ENCODE measurements at regions not wholly inside any gene's neighbourhood (a gene's known extent, or its start where the extent isn't known, plus 50 kb on each side); places are given as distances from the start of the nearest gene placed in this dataset.

DNA sequence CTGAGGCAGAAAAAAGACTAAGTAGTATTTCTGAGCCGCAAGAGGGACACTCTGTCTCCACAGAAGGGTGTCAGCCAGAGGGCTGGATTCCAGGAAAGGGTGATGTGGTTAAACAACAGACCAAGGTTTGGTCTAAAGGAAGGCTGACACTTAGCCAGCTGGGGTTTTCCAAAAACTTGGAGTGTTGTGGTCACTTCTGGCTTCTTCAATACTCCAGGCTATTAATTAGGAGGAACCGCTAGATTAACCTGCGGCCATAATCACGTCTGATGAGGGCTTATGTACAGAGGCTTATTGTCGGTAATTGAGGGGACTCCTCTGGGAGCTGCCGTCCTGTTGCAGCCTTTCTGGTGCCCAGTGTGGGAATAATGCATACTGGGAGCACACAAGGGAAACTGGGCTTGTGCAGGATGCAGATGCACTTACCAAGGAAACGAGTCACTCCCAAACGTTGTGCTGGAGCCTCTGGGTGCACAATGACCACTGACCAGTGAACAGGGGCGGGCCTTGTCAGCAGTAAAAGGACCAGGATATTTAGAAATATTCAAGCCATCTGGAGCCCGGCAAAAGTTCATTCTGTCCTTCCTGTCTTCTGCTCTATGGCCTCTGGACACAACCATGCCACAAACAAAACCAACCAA, 70.2 kb upstream of the TUT7 start:
- DNase-seq (ENCODE audit: low read depth in 2 of 2) = peak in 1 of 2 donors; percentile 59
- Histone ChIP-seq H3K9ac (ENCODE audit: insufficient read depth, low read length) (no peak overlapping the region), H3K4me3 (replicated peaks in 1 of 4; ENCODE audit: control extremely low read depth in 1 of 4, insufficient read depth in 1 of 4, low read depth in 3 of 4, low read length in 4 of 4) (no peak overlapping the region)

DNA sequence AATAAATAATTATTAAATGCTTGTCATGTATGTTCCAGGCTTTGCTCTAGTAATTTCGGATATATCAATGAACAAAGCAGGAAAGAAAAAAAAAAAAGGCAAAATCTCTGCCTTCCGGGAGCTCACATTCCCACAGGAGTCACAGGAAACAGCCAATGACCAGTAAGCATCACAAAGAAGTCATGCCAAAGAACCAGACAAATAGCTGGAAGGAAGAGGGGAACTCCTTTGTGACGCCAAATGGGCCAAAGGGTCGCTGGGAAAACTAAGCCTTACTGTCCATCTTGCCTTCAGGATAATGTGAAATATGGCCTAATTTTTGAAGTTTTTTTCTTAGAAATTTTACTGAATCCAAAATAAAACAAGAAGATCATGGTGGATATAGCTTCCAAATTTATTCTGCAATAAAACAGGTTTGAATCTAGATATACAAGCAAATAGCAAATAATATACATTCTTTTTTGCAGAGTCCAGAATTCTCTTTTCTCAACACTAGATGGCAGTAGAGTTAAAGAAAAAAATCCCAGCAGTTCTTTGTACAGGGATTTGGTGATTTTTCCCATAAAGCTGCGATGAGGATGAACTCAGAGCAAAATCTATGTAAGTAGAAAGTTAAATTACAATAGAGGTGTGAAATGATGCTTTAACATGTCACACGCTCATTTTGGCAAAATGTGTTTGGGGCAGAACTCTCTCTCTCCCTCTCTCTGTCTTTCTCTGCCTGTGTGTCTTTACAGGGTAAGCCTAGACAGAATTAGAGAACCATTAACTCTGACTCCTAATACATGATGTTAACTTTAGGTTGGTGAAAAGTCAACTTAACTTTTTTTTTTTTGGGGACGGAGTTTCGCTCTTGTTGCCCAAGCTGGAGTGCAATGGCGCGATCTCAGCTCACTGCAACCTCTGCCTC, 60.0 kb upstream of the TUT7 start:
- no peak overlapping the region for H3K27ac ChIP-seq (ENCODE audit: insufficient read depth, low read length)
- H3K4me3 ChIP-seq (replicated peaks in 1 of 4; ENCODE audit: control extremely low read depth in 1 of 4, insufficient read depth in 1 of 4, low read depth in 3 of 4, low read length in 4 of 4) = no peak overlapping the region
- H3K4me1 ChIP-seq (ENCODE audit: control insufficient read depth, extremely low read depth, insufficient read depth, low read length) = no peaks in the 10 kb centered on the region
- no peaks in the 10 kb centered on the region for H3K27me3 ChIP-seq (ENCODE audit: control insufficient read depth, insufficient read depth, low read length)
- H3K36me3 ChIP-seq (ENCODE audit: control insufficient read depth, insufficient read depth, low read length) = no peaks in the 10 kb centered on the region
- peak overlapping the region; percentile 50 for H2AFZ ChIP-seq (ENCODE audit: low read length)
- peak; percentile 25 to 69 for DNase-seq (ENCODE audit: low read depth in 2 of 2)
- no peak overlapping the region for H3K4me2 ChIP-seq (ENCODE audit: extremely low read depth, insufficient read depth, low read length)
- no peak overlapping the region for H3K9ac ChIP-seq (ENCODE audit: insufficient read depth, low read length)
- H3K79me2 ChIP-seq (ENCODE audit: control insufficient read depth, insufficient read depth, low read length) = no peaks in the 10 kb centered on the region
- no peak for TF ChIP-seq EZH2 (IDR thresholded peaks at IDR 0.05; ENCODE audit: low read length, missing control alignments)
- TF ChIP-seq, protein P1, sequence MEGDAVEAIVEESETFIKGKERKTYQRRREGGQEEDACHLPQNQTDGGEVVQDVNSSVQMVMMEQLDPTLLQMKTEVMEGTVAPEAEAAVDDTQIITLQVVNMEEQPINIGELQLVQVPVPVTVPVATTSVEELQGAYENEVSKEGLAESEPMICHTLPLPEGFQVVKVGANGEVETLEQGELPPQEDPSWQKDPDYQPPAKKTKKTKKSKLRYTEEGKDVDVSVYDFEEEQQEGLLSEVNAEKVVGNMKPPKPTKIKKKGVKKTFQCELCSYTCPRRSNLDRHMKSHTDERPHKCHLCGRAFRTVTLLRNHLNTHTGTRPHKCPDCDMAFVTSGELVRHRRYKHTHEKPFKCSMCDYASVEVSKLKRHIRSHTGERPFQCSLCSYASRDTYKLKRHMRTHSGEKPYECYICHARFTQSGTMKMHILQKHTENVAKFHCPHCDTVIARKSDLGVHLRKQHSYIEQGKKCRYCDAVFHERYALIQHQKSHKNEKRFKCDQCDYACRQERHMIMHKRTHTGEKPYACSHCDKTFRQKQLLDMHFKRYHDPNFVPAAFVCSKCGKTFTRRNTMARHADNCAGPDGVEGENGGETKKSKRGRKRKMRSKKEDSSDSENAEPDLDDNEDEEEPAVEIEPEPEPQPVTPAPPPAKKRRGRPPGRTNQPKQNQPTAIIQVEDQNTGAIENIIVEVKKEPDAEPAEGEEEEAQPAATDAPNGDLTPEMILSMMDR (conservative IDR thresholded peaks at IDR 0.05 in 1 of 2, IDR thresholded peaks at IDR 0.05 in 1 of 2; ENCODE audit: low read depth in 1 of 2, low read length in 2 of 2) = peak; percentile 33 to 50
- no peaks in the 10 kb centered on the region for H3K9me3 ChIP-seq (ENCODE audit: control insufficient read depth, insufficient read depth, low read depth, low read length)
- H4K20me1 ChIP-seq (ENCODE audit: control insufficient read depth, extremely low read depth, insufficient read depth, low read length) = no peaks in the 10 kb centered on the region

More for the DNA sequence above, 70.2 kb upstream of the TUT7 start:
- no peaks in the 10 kb centered on the region for H3K79me2 ChIP-seq (ENCODE audit: control insufficient read depth, insufficient read depth, low read length)
- no peaks in the 10 kb centered on the region for H3K27me3 ChIP-seq (ENCODE audit: control insufficient read depth, insufficient read depth, low read length)
- no peak overlapping the region for H3K27ac ChIP-seq (ENCODE audit: insufficient read depth, low read length)
- TF ChIP-seq, protein P1 (conservative IDR thresholded peaks at IDR 0.05 in 1 of 2, IDR thresholded peaks at IDR 0.05 in 1 of 2; ENCODE audit: low read depth in 1 of 2, low read length in 2 of 2) = no peak
- no peak for TF ChIP-seq EZH2 (IDR thresholded peaks at IDR 0.05; ENCODE audit: low read length, missing control alignments)
- no peaks in the 10 kb centered on the region for H3K4me1 ChIP-seq (ENCODE audit: control insufficient read depth, extremely low read depth, insufficient read depth, low read length)
- no peaks in the 10 kb centered on the region for H3K9me3 ChIP-seq (ENCODE audit: control insufficient read depth, insufficient read depth, low read depth, low read length)
- no peak overlapping the region for H2AFZ ChIP-seq (ENCODE audit: low read length)
- H3K36me3 ChIP-seq (ENCODE audit: control insufficient read depth, insufficient read depth, low read length) = no peaks in the 10 kb centered on the region
- H3K4me2 ChIP-seq (ENCODE audit: extremely low read depth, insufficient read depth, low read length) = no peak overlapping the region
- no peaks in the 10 kb centered on the region for H4K20me1 ChIP-seq (ENCODE audit: control insufficient read depth, extremely low read depth, insufficient read depth, low read length)

DNA sequence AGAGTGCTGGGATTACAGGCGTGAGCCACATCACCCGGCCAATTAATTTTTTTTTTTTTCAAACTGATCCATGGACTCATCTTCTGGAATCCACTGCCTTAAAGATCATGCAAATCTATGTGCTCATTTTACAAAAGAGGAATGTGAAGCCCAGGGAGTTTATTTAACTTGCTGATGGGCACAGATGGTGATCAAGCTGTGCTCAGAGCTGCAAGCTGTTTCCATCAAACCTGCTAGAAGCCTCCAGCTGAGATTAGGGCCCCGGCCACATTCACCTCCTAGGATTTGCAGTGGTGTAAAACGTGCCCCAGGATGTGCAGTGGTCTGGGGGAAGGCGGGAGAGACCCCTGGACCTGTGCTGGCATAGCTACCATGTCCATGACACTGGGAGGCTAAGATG, 56.1 kb upstream of the TUT7 start:
- Histone ChIP-seq H3K27me3 (ENCODE audit: control insufficient read depth, insufficient read depth, low read length) (no peaks in the 10 kb centered on the region), H3K4me1 (ENCODE audit: control insufficient read depth, extremely low read depth, insufficient read depth, low read length) (peaks cover 13% of the 10 kb centered on the region), H3K9me3 (ENCODE audit: control insufficient read depth, insufficient read depth, low read depth, low read length) (no peaks in the 10 kb centered on the region), H4K20me1 (ENCODE audit: control insufficient read depth, extremely low read depth, insufficient read depth, low read length) (no peaks in the 10 kb centered on the region), H2AFZ (ENCODE audit: low read length) (no peak overlapping the region), H3K9ac (ENCODE audit: insufficient read depth, low read length) (no peak overlapping the region), H3K36me3 (ENCODE audit: control insufficient read depth, insufficient read depth, low read length) (no peaks in the 10 kb centered on the region), H3K27ac (ENCODE audit: insufficient read depth, low read length) (no peak overlapping the region), H3K79me2 (ENCODE audit: control insufficient read depth, insufficient read depth, low read length) (no peaks in the 10 kb centered on the region), H3K4me2 (ENCODE audit: extremely low read depth, insufficient read depth, low read length) (no peak overlapping the region), H3K4me3 (replicated peaks in 1 of 4; ENCODE audit: control extremely low read depth in 1 of 4, insufficient read depth in 1 of 4, low read depth in 3 of 4, low read length in 4 of 4) (no peak overlapping the region)
- TF ChIP-seq, protein P1 (conservative IDR thresholded peaks at IDR 0.05 in 1 of 2, IDR thresholded peaks at IDR 0.05 in 1 of 2; ENCODE audit: low read depth in 1 of 2, low read length in 2 of 2) = no peak
- no peak for TF ChIP-seq EZH2 (IDR thresholded peaks at IDR 0.05; ENCODE audit: low read length, missing control alignments)
- no peak for DNase-seq (ENCODE audit: low read depth in 2 of 2)

Measured in fibroblast of lung (primary cell).